Neuronal stem cell (in vitro differentiated cells): ENCODE measurements at regions not wholly inside any gene's neighbourhood (a gene's known extent, or its start where the extent isn't known, plus 50 kb on each side); places are given as distances from the start of the nearest gene placed in this dataset.

Experiments used
- DNase-seq: peaks from one replicate; pipeline ENCODE4 v3.0.0-alpha.2; 2013; ENCODE audit warnings: low spot score
- H2AFZ ChIP-seq: one replicate; pipeline ENCODE4 v1.6.1; 2013; ENCODE audit warnings: mild to moderate bottlenecking, low read length, inconsistent platforms
- H2AK5ac ChIP-seq: 2 replicates; pipeline ENCODE4 v1.6.1; 2013; ENCODE audit warnings: low read depth, mild to moderate bottlenecking, inconsistent platforms, low read length, moderate library complexity, mixed read lengths
- H2BK120ac ChIP-seq: 2 replicates; pipeline ENCODE4 v1.6.1; 2013; ENCODE audit warnings: low read depth, mild to moderate bottlenecking, inconsistent platforms, low read length, moderate library complexity, mixed read lengths
- H2BK12ac ChIP-seq: one replicate; pipeline ENCODE4 v1.6.1; 2013; ENCODE audit warnings: low read length, inconsistent platforms
- H2BK15ac ChIP-seq: 2 replicates; pipeline ENCODE4 v1.6.1; 2013; ENCODE audit warnings: mild to moderate bottlenecking, low read length, inconsistent platforms, mixed read lengths
- H2BK5ac ChIP-seq: one replicate; pipeline ENCODE4 v1.6.1; 2013; ENCODE audit warnings: inconsistent platforms, mild to moderate bottlenecking, low read length, moderate library complexity
- H3K14ac ChIP-seq: one replicate; pipeline ENCODE4 v1.6.1; 2013; ENCODE audit warnings: low read length, inconsistent platforms
- H3K18ac ChIP-seq: 2 replicates; pipeline ENCODE4 v1.6.1; 2013; ENCODE audit warnings: low read length, inconsistent platforms
- H3K23ac ChIP-seq: 2 replicates; pipeline ENCODE4 v1.6.1; 2013; ENCODE audit warnings: low read depth, mild to moderate bottlenecking, mixed read lengths, low read length, inconsistent platforms; ENCODE audit not compliant: poor library complexity
- H3K27ac ChIP-seq: replicated peaks from 3 replicates; pipeline ENCODE4 v1.5.1; 2013; ENCODE audit warnings: low read length, inconsistent platforms
- H3K27me3 ChIP-seq, 3 experiments: 2 replicates each; pipeline ENCODE4 v1.6.1; 2013; ENCODE audit warnings: low read length in 3 of 3, mild to moderate bottlenecking in 2 of 3, inconsistent platforms in 1 of 3, low read depth in 1 of 3, mixed read lengths in 1 of 3, moderate library complexity in 1 of 3; ENCODE audit not compliant: control insufficient read depth in 3 of 3, insufficient read depth in 3 of 3
- H3K36me3 ChIP-seq, 2 donors: replicated peaks in 1 of 2; 2 replicates each; pipeline ENCODE4 v1.6.1; 2013; ENCODE audit warnings: low read length in 2 of 2; ENCODE audit not compliant: control insufficient read depth in 2 of 2, insufficient read depth in 2 of 2
- H3K4ac ChIP-seq: 2 replicates; pipeline ENCODE4 v1.6.1; 2013; ENCODE audit warnings: inconsistent platforms, mild to moderate bottlenecking, low read length, moderate library complexity
- H3K4me1 ChIP-seq, 2 donors: 1 replicate in 1 of 2; 2 replicates in 1 of 2; pipeline ENCODE4 v1.6.1; 2013; ENCODE audit warnings: low read length in 2 of 2, low read depth in 1 of 2; ENCODE audit not compliant: control insufficient read depth in 2 of 2, insufficient read depth in 1 of 2
- H3K4me2 ChIP-seq: one replicate; pipeline ENCODE4 v1.6.1; 2013; ENCODE audit warnings: mild to moderate bottlenecking, low read length, inconsistent platforms; ENCODE audit not compliant: insufficient read depth, poor library complexity, severe bottlenecking
- H3K4me3 ChIP-seq, 2 donors: 2 replicates each; pipeline ENCODE4 v1.5.1; 2013; ENCODE audit warnings: low read length in 2 of 2, mild to moderate bottlenecking in 2 of 2, inconsistent platforms in 1 of 2, moderate library complexity in 1 of 2
- H3K79me1 ChIP-seq: one replicate; pipeline ENCODE4 v1.6.1; 2013; ENCODE audit warnings: low read depth, mild to moderate bottlenecking, inconsistent platforms, low read length, moderate library complexity
- H3K9ac ChIP-seq: one replicate; pipeline ENCODE4 v1.6.1; 2013; ENCODE audit warnings: mild to moderate bottlenecking, low read depth, low read length, inconsistent platforms; ENCODE audit not compliant: poor library complexity
- H3K9me3 ChIP-seq, 2 donors: replicated peaks in 1 of 2; 2 replicates each; pipeline versions ENCODE3 to v1.6.1; 2013; ENCODE audit warnings: low read length in 2 of 2, mild to moderate bottlenecking in 2 of 2, inconsistent platforms in 1 of 2, low read depth in 1 of 2, mixed read lengths in 1 of 2, moderate library complexity in 1 of 2; ENCODE audit not compliant: control insufficient read depth in 2 of 2, insufficient read depth in 1 of 2
- H4K8ac ChIP-seq: one replicate; pipeline ENCODE4 v1.6.1; 2013; ENCODE audit warnings: low read depth, mild to moderate bottlenecking, inconsistent platforms, low read length, moderate library complexity
- H4K91ac ChIP-seq: one replicate; pipeline ENCODE4 v1.6.1; 2013; ENCODE audit warnings: low read length, low read depth, mild to moderate bottlenecking, inconsistent platforms; ENCODE audit not compliant: poor library complexity
- WGBS, 2 donors: extraction: QIAGEN DNeasy Blood & Tissue Kit; methylation state at CpG; one replicate each; pipeline ENCODE4 v1.1.7; 2013; ENCODE audit warnings: missing lambda C conversion rate in 2 of 2, mixed read lengths in 1 of 2; ENCODE audit not compliant: insufficient read length in 2 of 2, insufficient replicate concordance in 1 of 2; ENCODE audit errors: extremely low coverage in 2 of 2; 5-methylcytosine and 5-hydroxymethylcytosine counted together

GRCh38 chr5:105924366-105924765 lies 1746.4 kb downstream of the EFNA5 start:
- H3K27ac ChIP-seq, result no peak overlapping the region
- no peak overlapping the region for H3K4me3 ChIP-seq
- WGBS, 2 donors, result no CpG with 5 or more reads among the region's 2 CpGs

GRCh38 chr5:105922574-105922973 lies 1748.2 kb downstream of the EFNA5 start:
- no peak overlapping the region for H2AK5ac ChIP-seq
- no peak overlapping the region for H3K27ac ChIP-seq
- H3K4me3 ChIP-seq, result no peak overlapping the region
- H3K4me1 ChIP-seq, result no peaks in the 10 kb centered on the region
- no peak overlapping the region for H3K23ac ChIP-seq
- H3K9ac ChIP-seq, result no peak overlapping the region
- H2BK12ac ChIP-seq, result no peak overlapping the region
- H2BK15ac ChIP-seq, result no peak overlapping the region
- no peaks in the 10 kb centered on the region for H3K36me3 ChIP-seq
- no peak overlapping the region for H3K18ac ChIP-seq
- no peak overlapping the region for H2AFZ ChIP-seq
- no peaks in the 10 kb centered on the region for H3K79me1 ChIP-seq
- DNase-seq, result no peak
- no peak overlapping the region for H3K4me2 ChIP-seq
- H2BK5ac ChIP-seq, result no peak overlapping the region
- no peak overlapping the region for H3K14ac ChIP-seq
- WGBS, 2 donors, result no CpG with 5 or more reads among the region's 1 CpG
- H3K27me3 ChIP-seq, result no peaks in the 10 kb centered on the region
- H3K9me3 ChIP-seq, result peaks cover 0 to 2% of the 10 kb centered on the region in 2 donors
- H2BK120ac ChIP-seq, result no peak overlapping the region
- no peak overlapping the region for H4K91ac ChIP-seq
- H3K4ac ChIP-seq, result no peak overlapping the region
- H4K8ac ChIP-seq, result no peak overlapping the region

More at GRCh38 chr5:105924366-105924765, 1746.4 kb downstream of the EFNA5 start:
- Histone ChIP-seq H3K9ac (no peak overlapping the region), H3K18ac (no peak overlapping the region), H3K23ac (no peak overlapping the region), H3K27me3 (no peaks in the 10 kb centered on the region), H3K9me3 (no peaks in the 10 kb centered on the region), H2AK5ac (no peak overlapping the region), H3K79me1 (no peaks in the 10 kb centered on the region), H4K91ac (no peak overlapping the region), H2BK15ac (no peak overlapping the region), H3K36me3 (no peaks in the 10 kb centered on the region), H3K4me2 (no peak overlapping the region), H4K8ac (no peak overlapping the region), H3K14ac (no peak overlapping the region), H2BK12ac (no peak overlapping the region), H2AFZ (no peak overlapping the region), H2BK120ac (no peak overlapping the region), H3K4me1 (no peaks in the 10 kb centered on the region), H2BK5ac (no peak overlapping the region), H3K4ac (no peak overlapping the region)
- DNase-seq, result no peak

- no peak overlapping the region for H3K4me3 ChIP-seq
- H4K91ac ChIP-seq, result no peak overlapping the region
- no peak overlapping the region for H4K8ac ChIP-seq
- H2BK12ac ChIP-seq, result no peak overlapping the region
- H3K23ac ChIP-seq, result no peak overlapping the region
- no peak overlapping the region for H2BK15ac ChIP-seq
- no peak overlapping the region for H3K14ac ChIP-seq
- H2AK5ac ChIP-seq, result no peak overlapping the region
- H2BK120ac ChIP-seq, result no peak overlapping the region
- no peaks in the 10 kb centered on the region for H3K79me1 ChIP-seq
- no peak for DNase-seq
- H3K18ac ChIP-seq, result no peak overlapping the region
- no peak overlapping the region for H3K27ac ChIP-seq
- no peaks in the 10 kb centered on the region for H3K36me3 ChIP-seq
- H2AFZ ChIP-seq, result no peak overlapping the region
- no peaks in the 10 kb centered on the region for H3K4me1 ChIP-seq
- peaks cover 0 to 2% of the 10 kb centered on the region in 2 donors for H3K9me3 ChIP-seq
- no peak overlapping the region for H3K4me2 ChIP-seq
- no peak overlapping the region for H2BK5ac ChIP-seq
- H3K27me3 ChIP-seq, result no peaks in the 10 kb centered on the region
- no peak overlapping the region for H3K9ac ChIP-seq
- no peak overlapping the region for H3K4ac ChIP-seq
Measured at GRCh38 chr5:105922080-105922479, 1748.7 kb downstream of the EFNA5 start.

GRCh38 chr5:105917189-105917588 lies 1753.5 kb downstream of the EFNA5 start:
- no peak overlapping the region for H3K14ac ChIP-seq
- H2AK5ac ChIP-seq, result no peak overlapping the region
- H2BK15ac ChIP-seq, result no peak overlapping the region
- no peaks in the 10 kb centered on the region for H3K79me1 ChIP-seq
- H3K4me1 ChIP-seq, result no peaks in the 10 kb centered on the region
- H3K4me2 ChIP-seq, result no peak overlapping the region
- DNase-seq, result no peak
- no peak overlapping the region for H3K4me3 ChIP-seq
- no peak overlapping the region for H3K23ac ChIP-seq
- no peak overlapping the region for H3K4ac ChIP-seq
- no peak overlapping the region for H4K8ac ChIP-seq
- no peak overlapping the region for H3K18ac ChIP-seq
- WGBS, 2 donors, result no CpG with 5 or more reads among the region's 1 CpG
- no peaks in the 10 kb centered on the region for H3K36me3 ChIP-seq
- no peak overlapping the region for H2BK5ac ChIP-seq
- H3K27ac ChIP-seq, result no peak overlapping the region
- H3K9me3 ChIP-seq, result peaks cover 0 to 2% of the 10 kb centered on the region in 2 donors
- H3K9ac ChIP-seq, result no peak overlapping the region
- no peak overlapping the region for H2AFZ ChIP-seq
- H2BK120ac ChIP-seq, result no peak overlapping the region
- no peak overlapping the region for H4K91ac ChIP-seq
- no peak overlapping the region for H2BK12ac ChIP-seq
- H3K27me3 ChIP-seq, result no peaks in the 10 kb centered on the region
